ENCODE measurements at regions not wholly inside any gene's neighbourhood (a gene's known extent, or its start where the extent isn't known, plus 50 kb on each side); places are given as distances from the start of the nearest gene placed in this dataset.

DNA sequence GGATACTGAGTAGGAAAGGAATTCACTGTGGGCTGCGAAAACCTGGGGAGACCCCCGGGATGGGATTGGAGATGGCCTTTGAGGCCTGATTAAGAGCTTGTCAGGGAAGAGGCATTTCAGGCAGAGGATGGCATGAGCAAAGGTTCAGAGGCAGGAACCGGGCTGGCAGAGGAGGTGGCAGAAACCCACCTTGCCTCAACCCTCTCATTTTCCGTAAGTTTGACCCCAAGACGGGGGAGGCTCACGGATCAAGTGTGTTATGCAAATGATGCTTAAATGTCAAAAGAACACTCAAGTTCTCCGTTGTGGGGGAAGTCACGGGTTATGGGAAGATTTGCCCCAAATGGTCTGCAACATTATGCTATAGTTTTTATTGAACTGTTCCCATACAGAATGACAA, 88.3 kb downstream of the MYCN start:
- no peaks in the 10 kb centered on the region for H3K9me2 ChIP-seq (replicated peaks; ENCODE audit: insufficient read depth, low read length)
- no peaks in the 10 kb centered on the region for H3K9me3 ChIP-seq (ENCODE audit: insufficient read depth, low read length)
- H4K20me1 ChIP-seq (ENCODE audit: low read depth, low read length) = no peaks in the 10 kb centered on the region
- no peak overlapping the region for H3K27ac ChIP-seq (ENCODE audit: low read depth, low read length)
- no peak overlapping the region for H2AFZ ChIP-seq (ENCODE audit: low read depth, low read length, severe bottlenecking)
- H3K36me3 ChIP-seq (ENCODE audit: low read length) = no peaks in the 10 kb centered on the region
- no peaks in the 10 kb centered on the region for H3K79me2 ChIP-seq (ENCODE audit: insufficient read depth, low read length)
- no peaks in the 10 kb centered on the region for H3K27me3 ChIP-seq (ENCODE audit: low read length)
- no peaks in the 10 kb centered on the region for H3F3A ChIP-seq (ENCODE audit: insufficient read depth)
- no peak overlapping the region for H3K4me2 ChIP-seq (ENCODE audit: low read depth, low read length, poor library complexity, severe bottlenecking)
- H3K9ac ChIP-seq (ENCODE audit: low read length) = no peak overlapping the region
- TF ChIP-seq, protein P1, sequence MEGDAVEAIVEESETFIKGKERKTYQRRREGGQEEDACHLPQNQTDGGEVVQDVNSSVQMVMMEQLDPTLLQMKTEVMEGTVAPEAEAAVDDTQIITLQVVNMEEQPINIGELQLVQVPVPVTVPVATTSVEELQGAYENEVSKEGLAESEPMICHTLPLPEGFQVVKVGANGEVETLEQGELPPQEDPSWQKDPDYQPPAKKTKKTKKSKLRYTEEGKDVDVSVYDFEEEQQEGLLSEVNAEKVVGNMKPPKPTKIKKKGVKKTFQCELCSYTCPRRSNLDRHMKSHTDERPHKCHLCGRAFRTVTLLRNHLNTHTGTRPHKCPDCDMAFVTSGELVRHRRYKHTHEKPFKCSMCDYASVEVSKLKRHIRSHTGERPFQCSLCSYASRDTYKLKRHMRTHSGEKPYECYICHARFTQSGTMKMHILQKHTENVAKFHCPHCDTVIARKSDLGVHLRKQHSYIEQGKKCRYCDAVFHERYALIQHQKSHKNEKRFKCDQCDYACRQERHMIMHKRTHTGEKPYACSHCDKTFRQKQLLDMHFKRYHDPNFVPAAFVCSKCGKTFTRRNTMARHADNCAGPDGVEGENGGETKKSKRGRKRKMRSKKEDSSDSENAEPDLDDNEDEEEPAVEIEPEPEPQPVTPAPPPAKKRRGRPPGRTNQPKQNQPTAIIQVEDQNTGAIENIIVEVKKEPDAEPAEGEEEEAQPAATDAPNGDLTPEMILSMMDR (IDR thresholded peaks at IDR 0.05; ENCODE audit: insufficient read depth, low read length, poor library complexity, severe bottlenecking) = no peak
- TF ChIP-seq EZH2phosphoT487 (conservative IDR thresholded peaks at IDR 0.05; ENCODE audit: low read length) = no peak
- no peak overlapping the region for H3K4me3 ChIP-seq (ENCODE audit: insufficient read depth, low read length, poor library complexity, severe bottlenecking)

GRCh38 chr2:16026816-16027501, 86.6 kb downstream of the MYCN start:
- H3K9me3 ChIP-seq (ENCODE audit: insufficient read depth, low read length) = no peaks in the 10 kb centered on the region
- TF ChIP-seq, protein P1 (IDR thresholded peaks at IDR 0.05; ENCODE audit: insufficient read depth, low read length, poor library complexity, severe bottlenecking) = no peak
- no peak for TF ChIP-seq EZH2phosphoT487 (conservative IDR thresholded peaks at IDR 0.05; ENCODE audit: low read length)
- H3K27me3 ChIP-seq (ENCODE audit: low read length) = no peaks in the 10 kb centered on the region

DNA sequence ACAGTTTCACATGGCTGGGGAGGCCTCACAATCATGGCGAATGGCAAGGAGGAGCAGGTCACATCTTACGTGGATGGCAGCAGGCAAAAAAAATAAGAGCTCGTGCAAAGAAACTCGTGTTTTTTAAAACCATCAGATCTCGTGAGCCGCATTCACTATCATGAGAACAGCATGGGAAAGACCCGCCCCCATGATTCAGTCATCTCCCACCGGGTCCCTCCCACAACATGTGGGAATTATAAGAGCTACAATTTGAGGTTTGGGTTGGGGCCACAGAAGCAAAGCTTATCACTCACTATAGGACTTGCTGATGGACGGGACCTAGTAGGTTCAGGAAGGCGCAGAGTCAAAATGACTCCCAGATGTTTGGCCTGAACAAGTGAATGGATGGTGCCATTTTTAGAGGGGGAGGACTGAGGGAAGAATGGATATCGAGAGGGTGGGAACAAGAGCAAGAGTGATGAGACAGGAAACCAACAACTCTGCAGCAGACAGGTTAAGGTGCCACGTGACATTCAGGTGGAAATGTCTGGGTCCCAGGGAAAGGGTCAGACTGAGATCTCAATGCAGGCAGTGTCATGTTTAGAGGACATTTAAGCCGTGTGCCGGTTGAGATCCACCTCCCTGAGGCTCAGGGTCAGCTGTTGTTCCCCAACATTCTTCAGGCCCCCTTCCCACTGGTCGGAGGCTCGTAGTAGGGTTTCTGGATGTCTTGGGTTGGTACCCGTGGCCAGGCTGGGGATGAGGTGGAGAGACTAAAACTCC, 85.7 kb downstream of the MYCN start:
- no peaks in the 10 kb centered on the region for H3K9me3 ChIP-seq (ENCODE audit: insufficient read depth, low read length)
- no peak for TF ChIP-seq EZH2phosphoT487 (conservative IDR thresholded peaks at IDR 0.05; ENCODE audit: low read length)
- TF ChIP-seq, protein P1 (IDR thresholded peaks at IDR 0.05; ENCODE audit: insufficient read depth, low read length, poor library complexity, severe bottlenecking) = no peak
- H3K36me3 ChIP-seq (ENCODE audit: low read length) = no peaks in the 10 kb centered on the region
- H3K79me2 ChIP-seq (ENCODE audit: insufficient read depth, low read length) = no peaks in the 10 kb centered on the region
- no peaks in the 10 kb centered on the region for H4K20me1 ChIP-seq (ENCODE audit: low read depth, low read length)
- no peak overlapping the region for H3K4me2 ChIP-seq (ENCODE audit: low read depth, low read length, poor library complexity, severe bottlenecking)
- no peaks in the 10 kb centered on the region for H3K9me2 ChIP-seq (replicated peaks; ENCODE audit: insufficient read depth, low read length)
- H3K4me3 ChIP-seq (ENCODE audit: insufficient read depth, low read length, poor library complexity, severe bottlenecking) = no peak overlapping the region
- no peaks in the 10 kb centered on the region for H3F3A ChIP-seq (ENCODE audit: insufficient read depth)
- H3K27ac ChIP-seq (ENCODE audit: low read depth, low read length) = no peak overlapping the region
- no peak overlapping the region for H3K9ac ChIP-seq (ENCODE audit: low read length)
- H2AFZ ChIP-seq (ENCODE audit: low read depth, low read length, severe bottlenecking) = no peak overlapping the region
- no peaks in the 10 kb centered on the region for H3K27me3 ChIP-seq (ENCODE audit: low read length)

More at GRCh38 chr2:16026816-16027501, 86.6 kb downstream of the MYCN start:
- no peaks in the 10 kb centered on the region for H3K9me2 ChIP-seq (replicated peaks; ENCODE audit: insufficient read depth, low read length)
- no peak overlapping the region for H3K4me3 ChIP-seq (ENCODE audit: insufficient read depth, low read length, poor library complexity, severe bottlenecking)
- no peaks in the 10 kb centered on the region for H3F3A ChIP-seq (ENCODE audit: insufficient read depth)
- H3K9ac ChIP-seq (ENCODE audit: low read length) = no peak overlapping the region
- no peak overlapping the region for H2AFZ ChIP-seq (ENCODE audit: low read depth, low read length, severe bottlenecking)
- no peak overlapping the region for H3K4me2 ChIP-seq (ENCODE audit: low read depth, low read length, poor library complexity, severe bottlenecking)
- H3K27ac ChIP-seq (ENCODE audit: low read depth, low read length) = no peak overlapping the region
- no peaks in the 10 kb centered on the region for H4K20me1 ChIP-seq (ENCODE audit: low read depth, low read length)
- no peaks in the 10 kb centered on the region for H3K36me3 ChIP-seq (ENCODE audit: low read length)
- H3K79me2 ChIP-seq (ENCODE audit: insufficient read depth, low read length) = no peaks in the 10 kb centered on the region
